Motor neuron (in vitro differentiated cells): ENCODE measurements at regions not wholly inside any gene's neighbourhood (a gene's known extent, or its start where the extent isn't known, plus 50 kb on each side); places are given as distances from the start of the nearest gene placed in this dataset.
A peak's percentile ranks its signal among the peaks of the same experiment; 100 is the strongest.

Source experiments
- ATAC-seq, 8 experiments: fragments of 200-7000 bp; cut with Tn5 transposase; replicated peaks in 6 of 8; 2 replicates each; pipeline ENCODE4 v1.8.0; 2021; ENCODE audit warnings: mild to moderate bottlenecking in 8 of 8, moderate library complexity in 8 of 8
- H3K27ac ChIP-seq, 2 donors: fragments of 250-450 bp; sonication (Bioruptor Pico); 2 replicates each; pipeline ENCODE4 v1.9.0; 2021; ENCODE audit warnings: antibody characterized with exemption in 2 of 2, mild to moderate bottlenecking in 2 of 2, moderate library complexity in 1 of 2
- H3K4me1 ChIP-seq, 2 donors: fragments of 250-450 bp; sonication (Bioruptor Pico); replicated peaks in 1 of 2; 2 replicates each; pipeline ENCODE4 v1.6.1; 2021; ENCODE audit warnings: antibody characterized with exemption in 2 of 2, mild to moderate bottlenecking in 2 of 2, moderate library complexity in 1 of 2
- H3K4me3 ChIP-seq, 5 donors: fragments of 250-450 bp; sonication (Bioruptor Pico); 2 replicates each; pipeline ENCODE4 v1.9.0; 2021; ENCODE audit warnings: antibody characterized with exemption in 5 of 5, mild to moderate bottlenecking in 5 of 5, moderate library complexity in 4 of 5
- WGBS, 10 experiments: fragments of 450-650 bp; shearing (Covaris generic); methylation state at CpG; one replicate each; pipeline ENCODE4 v1.0.0; 2022; 5-methylcytosine and 5-hydroxymethylcytosine counted together
- in situ Hi-C, 9 experiments: fragments of 400-800 bp; cut with MboI; loops; one replicate each; pipeline ENCODE4 v1.15.0; 2021; ENCODE audit warnings: low sequenced_read_pairs in 9 of 9, low pct_unique_long_range_greater_than_20kb in 2 of 9; ENCODE audit not compliant: unreplicated experiment in 9 of 9

GRCh38 chrX:45756557-45756956 is 555.9 kb upstream of the DIPK2B start:
- H3K4me1 ChIP-seq: no peaks in the 10 kb centered on the region
- 50 to 100% (median 80%) methylated on average over 1 to 3 of the region's 3 CpGs; no CpG with 5 or more reads in 5 of the 10 experiments for WGBS, 10 experiments
- ATAC-seq: peak in 1 of 8 experiments; percentile 15
- H3K27ac ChIP-seq: no peak overlapping the region
- H3K4me3 ChIP-seq: no peak overlapping the region
- in situ Hi-C loops: no loop called here

GRCh38 chrX:45755703-45756102 is 555.0 kb upstream of the DIPK2B start:
- 41 to 100% methylated on average over 1 to 2 of the region's 2 CpGs; no CpG with 5 or more reads in 8 of the 10 experiments for WGBS, 10 experiments
- in situ Hi-C loops: no loop called here
- no peak overlapping the region for H3K4me3 ChIP-seq
- H3K27ac ChIP-seq: no peak overlapping the region
- H3K4me1 ChIP-seq: no peaks in the 10 kb centered on the region
- ATAC-seq: no peak

GRCh38 chrX:45751156-45751555 is 550.5 kb upstream of the DIPK2B start:
- no peak for ATAC-seq
- H3K4me1 ChIP-seq: no peaks in the 10 kb centered on the region
- H3K4me3 ChIP-seq: no peak overlapping the region
- in situ Hi-C loops: no loop called here
- no peak overlapping the region for H3K27ac ChIP-seq
- 0 to 64% (median 39%) methylated on average over 1 to 3 of the region's 3 CpGs; no CpG with 5 or more reads in 4 of the 10 experiments for WGBS, 10 experiments

DNA sequence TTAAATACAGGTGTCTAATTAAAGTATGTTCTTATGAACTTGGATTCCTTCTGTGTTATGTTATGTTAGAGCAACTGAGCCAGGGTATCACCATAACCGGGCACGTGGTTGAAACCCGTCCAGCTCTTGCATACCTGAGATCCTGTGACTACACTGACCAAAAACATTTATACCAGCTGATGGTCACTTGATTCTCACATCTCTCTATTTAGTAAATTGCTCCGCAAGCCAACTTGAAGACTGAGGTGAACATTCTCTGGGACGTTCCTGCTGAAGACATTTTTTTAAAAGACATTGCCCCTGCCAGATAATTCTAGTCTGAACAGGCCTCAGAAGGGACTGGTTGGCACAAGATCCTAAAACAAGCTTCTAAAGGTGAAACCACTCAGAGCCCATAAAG is 550.0 kb upstream of the DIPK2B start:
- no peak for ATAC-seq
- in situ Hi-C loops: no loop called here
- H3K4me3 ChIP-seq: no peak overlapping the region
- H3K27ac ChIP-seq: no peak overlapping the region
- 51 to 100% (median 100%) methylated on average over 1 to 4 of the region's 5 CpGs; no CpG with 5 or more reads in 7 of the 10 experiments for WGBS, 10 experiments
- no peaks in the 10 kb centered on the region for H3K4me1 ChIP-seq

- Histone ChIP-seq H3K4me1 (no peaks in the 10 kb centered on the region), H3K27ac (no peak overlapping the region), H3K4me3 (no peak overlapping the region)
- 0 to 86% (median 65%) methylated on average over 1 to 3 of the region's 4 CpGs; no CpG with 5 or more reads in 4 of the 10 experiments for WGBS, 10 experiments
- ATAC-seq: no peak
- in situ Hi-C loops: loop anchor here in 1 of 9 experiments (25.0 kb wide), 1 partner anchor 412 kb away; no protein-coding TSS in a partner anchor
Measured at GRCh38 chrX:45749375-45749774, 548.7 kb upstream of the DIPK2B start.

GRCh38 chrX:45748369-45748774 is 547.7 kb upstream of the DIPK2B start:
- no peak overlapping the region for H3K27ac ChIP-seq
- no peak for ATAC-seq
- H3K4me3 ChIP-seq: no peak overlapping the region
- no peaks in the 10 kb centered on the region for H3K4me1 ChIP-seq
- in situ Hi-C loops: loop anchor here in 1 of 9 experiments (25.0 kb wide), 1 partner anchor 411 kb away; no protein-coding TSS in a partner anchor
- WGBS, 10 experiments: 100% methylated on average over 1 of the region's 1 CpG; no CpG with 5 or more reads in 8 of the 10 experiments

- no peaks in the 10 kb centered on the region for H3K4me1 ChIP-seq
- 0 to 100% (median 43%) methylated on average over 1 to 4 of the region's 4 CpGs; no CpG with 5 or more reads in 3 of the 10 experiments for WGBS, 10 experiments
- no peak overlapping the region for H3K4me3 ChIP-seq
- ATAC-seq: no peak
- H3K27ac ChIP-seq: no peak overlapping the region
- in situ Hi-C loops: loop anchor here in 1 of 9 experiments (25.0 kb wide), 1 partner anchor 411 kb away; no protein-coding TSS in a partner anchor
Measured at GRCh38 chrX:45747905-45748304, 547.2 kb upstream of the DIPK2B start.

DNA sequence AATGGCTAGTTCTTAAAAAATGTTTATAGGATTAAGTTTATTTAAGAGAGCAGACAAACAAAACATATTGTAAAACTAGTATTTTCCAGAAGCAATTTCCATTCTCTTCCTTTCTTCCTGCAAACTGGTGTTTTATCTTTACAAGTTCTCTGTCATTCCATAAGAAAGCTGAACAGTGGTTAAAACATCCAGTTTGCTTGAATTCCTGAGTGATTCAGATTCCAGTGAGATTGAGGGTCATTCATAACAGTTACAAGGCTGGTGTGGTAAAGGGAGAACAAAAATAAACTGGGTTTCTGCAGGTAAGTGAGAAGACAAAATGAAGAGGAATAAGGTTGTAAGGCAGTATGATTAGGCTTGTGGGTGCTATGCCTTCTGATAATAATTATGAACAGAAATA is 544.8 kb upstream of the DIPK2B start:
- in situ Hi-C loops: loop anchor here in 1 of 9 experiments (25.0 kb wide), 1 partner anchor 408 kb away; no protein-coding TSS in a partner anchor
- no peak for ATAC-seq
- Histone ChIP-seq H3K4me3 (no peak overlapping the region), H3K27ac (no peak overlapping the region), H3K4me1 (no peaks in the 10 kb centered on the region)

DNA sequence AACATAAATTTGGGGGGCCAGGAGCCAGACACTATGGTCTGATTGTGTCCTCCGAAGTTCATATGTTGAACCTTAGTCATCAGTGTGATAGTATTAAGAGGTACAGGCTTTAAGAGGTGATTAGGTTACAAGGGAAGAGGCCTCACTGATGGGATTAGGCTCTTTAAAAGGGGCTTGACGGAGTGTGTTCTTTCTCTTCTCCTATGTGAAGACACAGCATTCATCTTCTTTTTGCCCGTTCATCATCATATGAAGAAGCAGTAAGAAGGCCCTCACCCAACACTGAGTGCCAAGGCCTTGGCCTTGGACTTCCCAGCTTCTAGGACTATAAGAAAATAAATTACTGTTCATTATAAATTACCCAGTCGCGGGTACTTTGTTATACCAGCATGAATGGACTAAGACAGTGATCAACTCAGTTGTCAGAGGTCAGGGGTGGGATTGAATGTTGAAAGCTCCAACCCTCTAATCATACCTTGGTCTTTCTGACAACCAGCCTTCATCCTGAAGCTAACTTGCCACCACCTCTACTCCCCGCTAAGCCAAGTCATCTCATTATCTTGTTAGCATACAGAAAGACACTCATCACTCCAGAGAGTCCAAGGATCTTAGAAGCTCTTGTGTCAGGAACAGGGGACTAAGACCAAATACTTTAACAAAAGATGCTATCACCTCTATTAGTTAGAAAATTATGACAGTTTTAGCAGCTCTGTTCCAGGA is 543.4 kb upstream of the DIPK2B start:
- no peak for ATAC-seq
- no peak overlapping the region for H3K27ac ChIP-seq
- WGBS, 10 experiments: 69 to 100% (median 97%) methylated on average over 1 to 4 of the region's 6 CpGs; no CpG with 5 or more reads in 6 of the 10 experiments
- in situ Hi-C loops: loop anchor here in 1 of 9 experiments (25.0 kb wide), 1 partner anchor 407 kb away; no protein-coding TSS in a partner anchor
- no peaks in the 10 kb centered on the region for H3K4me1 ChIP-seq
- no peak overlapping the region for H3K4me3 ChIP-seq

- no peak overlapping the region for H3K4me3 ChIP-seq
- H3K4me1 ChIP-seq: no peaks in the 10 kb centered on the region
- WGBS, 10 experiments: 70 to 100% methylated on average over 2 to 3 of the region's 5 CpGs; no CpG with 5 or more reads in 8 of the 10 experiments
- no peak overlapping the region for H3K27ac ChIP-seq
- in situ Hi-C loops: loop anchor here in 1 of 9 experiments (25.0 kb wide), 1 partner anchor 406 kb away; no protein-coding TSS in a partner anchor
- ATAC-seq: peak in 3 of 8 experiments; percentile 48 to 68 (median 60)
Measured at GRCh38 chrX:45743081-45743533, 542.4 kb upstream of the DIPK2B start.

GRCh38 chrX:45740291-45740690 is 539.6 kb upstream of the DIPK2B start:
- 0 to 90% (median 25%) methylated on average over 1 to 3 of the region's 3 CpGs; no CpG with 5 or more reads in 4 of the 10 experiments for WGBS, 10 experiments
- H3K4me1 ChIP-seq: no peaks in the 10 kb centered on the region
- no peak overlapping the region for H3K27ac ChIP-seq
- ATAC-seq: no peak
- no peak overlapping the region for H3K4me3 ChIP-seq
- in situ Hi-C loops: loop anchor here in 1 of 9 experiments (25.0 kb wide), 1 partner anchor 403 kb away; no protein-coding TSS in a partner anchor

DNA sequence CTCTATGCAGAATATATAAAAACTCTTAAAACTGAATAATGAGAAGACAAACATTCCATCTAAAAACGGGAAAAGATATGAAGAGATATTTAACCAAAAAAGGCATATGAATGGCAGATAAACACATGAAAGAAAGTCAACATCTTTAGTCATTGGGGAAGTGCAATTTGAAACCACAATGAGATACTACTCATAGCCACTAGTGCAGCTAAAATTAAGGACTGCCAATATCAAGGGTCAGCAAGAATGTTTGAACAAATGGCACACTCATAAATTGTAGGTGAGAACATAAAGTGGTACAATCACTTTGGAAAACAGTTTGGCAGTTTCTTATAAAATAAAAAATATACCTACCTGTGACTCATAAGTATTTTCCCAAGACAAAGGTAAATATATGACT is 534.9 kb upstream of the DIPK2B start:
- Histone ChIP-seq H3K4me3 (no peak overlapping the region), H3K4me1 (no peaks in the 10 kb centered on the region), H3K27ac (no peak overlapping the region)
- WGBS, 10 experiments: 0 to 88% (median 30%) methylated on average over 1 of the region's 1 CpG; no CpG with 5 or more reads in 5 of the 10 experiments
- in situ Hi-C loops: loop anchor here in 1 of 9 experiments (25.0 kb wide), 1 partner anchor 398 kb away; no protein-coding TSS in a partner anchor
- ATAC-seq: no peak

- ATAC-seq: no peak
- WGBS, 10 experiments: 58 to 100% (median 94%) methylated on average over 2 to 7 of the region's 10 CpGs; no CpG with 5 or more reads in 5 of the 10 experiments
- in situ Hi-C loops: loop anchor here in 1 of 9 experiments (25.0 kb wide), 1 partner anchor 394 kb away; no protein-coding TSS in a partner anchor
- Histone ChIP-seq H3K27ac (no peak overlapping the region), H3K4me1 (no peaks in the 10 kb centered on the region), H3K4me3 (no peak overlapping the region)
Measured at GRCh38 chrX:45731448-45731847, 530.8 kb upstream of the DIPK2B start.
